Nephron progenitor cell (in vitro differentiated cells): ENCODE measurements at regions not wholly inside any gene's neighbourhood (a gene's known extent, or its start where the extent isn't known, plus 50 kb on each side); places are given as distances from the start of the nearest gene placed in this dataset.

ENCODE experiments used
- DNase-seq: peaks from one replicate; pipeline ENCODE4 v3.0.0; 2021
- H3K27ac Mint-ChIP-seq: 2 replicates; pipeline ENCODE4 v1.8.0; 2021; ENCODE audit warnings: mild to moderate bottlenecking, moderate library complexity, mixed read lengths
- H3K27me3 Mint-ChIP-seq: 2 replicates; pipeline ENCODE4 v1.8.0; 2021; ENCODE audit warnings: mild to moderate bottlenecking, low read depth, mixed read lengths; ENCODE audit not compliant: poor library complexity
- H3K36me3 Mint-ChIP-seq: 2 replicates; pipeline ENCODE4 v1.8.0; 2021; ENCODE audit warnings: low read depth, mixed read lengths
- H3K4me1 Mint-ChIP-seq: 2 replicates; pipeline ENCODE4 v1.8.0; 2021; ENCODE audit warnings: mixed read lengths
- H3K4me3 Mint-ChIP-seq: 2 replicates; pipeline ENCODE4 v1.8.0; 2021; ENCODE audit warnings: mild to moderate bottlenecking, moderate library complexity, mixed read lengths
- H3K9me3 Mint-ChIP-seq: 2 replicates; pipeline ENCODE4 v1.8.0; 2021; ENCODE audit warnings: mild to moderate bottlenecking, moderate library complexity, mixed read lengths
- TF ChIP-seq, protein P1 (sequence below): fragments of 200-600 bp; sonication (generic); IDR thresholded peaks from 2 replicates; pipeline ENCODE4 v1.5.0; 2021; ENCODE audit warnings: antibody characterized with exemption

DNA sequence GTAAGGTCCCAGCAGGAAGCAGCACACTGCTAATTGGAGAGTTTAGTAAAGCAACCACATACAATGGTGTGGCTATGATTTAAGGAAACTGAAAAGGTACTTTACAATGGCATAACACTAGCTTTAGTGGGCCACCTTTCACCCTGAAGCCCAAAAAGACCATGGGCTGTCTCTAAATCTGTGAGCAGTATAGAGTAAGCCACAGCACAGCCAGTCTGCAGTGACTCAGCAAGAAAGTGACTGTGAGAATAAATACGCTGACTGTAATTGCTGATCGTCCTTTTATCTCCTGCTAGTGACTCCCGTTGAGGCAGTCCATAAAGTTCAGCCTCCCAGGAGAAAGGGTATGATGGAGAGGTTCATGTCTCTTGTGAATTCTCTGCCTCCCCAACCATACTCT, 679.8 kb upstream of the KIF2B start:
- H3K4me3 Mint-ChIP-seq, result no peak overlapping the region
- TF ChIP-seq, protein P1, sequence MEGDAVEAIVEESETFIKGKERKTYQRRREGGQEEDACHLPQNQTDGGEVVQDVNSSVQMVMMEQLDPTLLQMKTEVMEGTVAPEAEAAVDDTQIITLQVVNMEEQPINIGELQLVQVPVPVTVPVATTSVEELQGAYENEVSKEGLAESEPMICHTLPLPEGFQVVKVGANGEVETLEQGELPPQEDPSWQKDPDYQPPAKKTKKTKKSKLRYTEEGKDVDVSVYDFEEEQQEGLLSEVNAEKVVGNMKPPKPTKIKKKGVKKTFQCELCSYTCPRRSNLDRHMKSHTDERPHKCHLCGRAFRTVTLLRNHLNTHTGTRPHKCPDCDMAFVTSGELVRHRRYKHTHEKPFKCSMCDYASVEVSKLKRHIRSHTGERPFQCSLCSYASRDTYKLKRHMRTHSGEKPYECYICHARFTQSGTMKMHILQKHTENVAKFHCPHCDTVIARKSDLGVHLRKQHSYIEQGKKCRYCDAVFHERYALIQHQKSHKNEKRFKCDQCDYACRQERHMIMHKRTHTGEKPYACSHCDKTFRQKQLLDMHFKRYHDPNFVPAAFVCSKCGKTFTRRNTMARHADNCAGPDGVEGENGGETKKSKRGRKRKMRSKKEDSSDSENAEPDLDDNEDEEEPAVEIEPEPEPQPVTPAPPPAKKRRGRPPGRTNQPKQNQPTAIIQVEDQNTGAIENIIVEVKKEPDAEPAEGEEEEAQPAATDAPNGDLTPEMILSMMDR, result no peak
- H3K36me3 Mint-ChIP-seq, result no peaks in the 10 kb centered on the region
- no peak overlapping the region for H3K27ac Mint-ChIP-seq
- H3K4me1 Mint-ChIP-seq, result no peaks in the 10 kb centered on the region
- no peaks in the 10 kb centered on the region for H3K9me3 Mint-ChIP-seq
- DNase-seq, result no peak
- peaks cover 4% of the 10 kb centered on the region for H3K27me3 Mint-ChIP-seq

DNA sequence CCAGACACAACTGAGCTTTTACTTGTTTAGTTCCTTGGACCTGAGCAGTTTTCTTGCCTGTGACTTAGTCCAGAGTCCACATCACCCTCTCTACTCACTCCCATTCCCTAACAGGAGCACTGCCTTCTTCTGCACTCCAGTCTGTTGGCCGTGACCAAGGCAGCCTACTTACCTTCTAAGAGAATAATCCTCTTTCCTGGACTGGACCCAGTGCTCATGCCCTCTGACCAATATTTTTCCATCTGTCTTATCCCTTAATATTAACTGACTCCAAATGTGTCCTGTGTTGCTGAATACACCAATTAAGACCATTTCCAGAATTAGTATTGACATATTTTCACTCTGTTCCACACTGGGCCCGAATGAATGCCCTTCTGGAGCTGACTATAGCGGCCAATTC, 681.0 kb upstream of the KIF2B start:
- Mint-ChIP-seq H3K27ac (no peak overlapping the region), H3K27me3 (peaks cover 4% of the 10 kb centered on the region), H3K9me3 (no peaks in the 10 kb centered on the region)

DNA sequence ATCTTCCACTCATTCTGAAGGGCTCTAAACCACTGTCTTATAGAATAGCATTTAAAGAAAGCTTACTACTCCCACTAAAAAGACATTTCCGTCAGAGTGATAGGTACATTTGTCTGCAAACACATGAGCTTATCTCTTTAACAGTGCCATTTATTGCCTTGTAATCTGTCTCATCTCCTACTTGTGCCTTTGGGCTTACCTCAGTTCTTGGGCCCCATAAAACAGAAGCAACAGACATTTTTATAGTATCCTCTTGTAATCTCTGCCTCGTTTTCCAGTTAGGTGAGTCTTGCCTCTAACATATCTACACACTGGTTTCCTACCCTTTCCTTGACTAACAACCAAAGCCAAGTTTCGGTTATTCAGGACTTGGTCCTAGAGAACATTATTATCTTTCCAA, 681.4 kb upstream of the KIF2B start:
- Mint-ChIP-seq H3K9me3 (no peaks in the 10 kb centered on the region), H3K27ac (no peak overlapping the region), H3K27me3 (peaks cover 4% of the 10 kb centered on the region), H3K36me3 (no peaks in the 10 kb centered on the region), H3K4me1 (no peaks in the 10 kb centered on the region), H3K4me3 (no peak overlapping the region)
- TF ChIP-seq, protein P1, result no peak
- no peak for DNase-seq

More for the DNA sequence above, 681.0 kb upstream of the KIF2B start:
- DNase-seq, result no peak
- TF ChIP-seq, protein P1, result no peak
- H3K4me1 Mint-ChIP-seq, result no peaks in the 10 kb centered on the region
- no peak overlapping the region for H3K4me3 Mint-ChIP-seq
- H3K36me3 Mint-ChIP-seq, result no peaks in the 10 kb centered on the region

DNA sequence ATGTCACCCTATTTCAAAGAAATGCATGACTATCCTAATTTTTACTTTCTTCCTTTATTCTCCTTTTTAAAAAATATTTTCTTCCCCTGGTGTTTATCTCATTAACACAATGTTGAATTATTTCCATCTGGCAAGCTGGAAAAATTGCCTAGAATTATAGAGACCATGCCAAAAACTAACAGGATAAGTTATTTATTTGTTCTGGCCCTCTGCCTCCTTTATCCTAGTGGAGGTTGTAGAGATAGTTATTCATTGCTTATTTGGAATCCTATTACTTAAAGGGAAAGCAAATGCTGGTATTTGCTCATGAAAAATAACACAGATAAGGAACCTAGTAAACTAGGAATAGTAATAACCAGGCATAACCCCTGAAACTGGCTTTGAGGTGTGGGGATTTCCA, 684.9 kb upstream of the KIF2B start:
- peaks cover 4% of the 10 kb centered on the region for H3K27me3 Mint-ChIP-seq
- no peaks in the 10 kb centered on the region for H3K9me3 Mint-ChIP-seq
- peaks cover 8% of the 10 kb centered on the region for H3K4me1 Mint-ChIP-seq
- H3K36me3 Mint-ChIP-seq, result no peaks in the 10 kb centered on the region
- H3K4me3 Mint-ChIP-seq, result no peak overlapping the region
- TF ChIP-seq, protein P1, result no peak
- H3K27ac Mint-ChIP-seq, result no peak overlapping the region
- no peak for DNase-seq

DNA sequence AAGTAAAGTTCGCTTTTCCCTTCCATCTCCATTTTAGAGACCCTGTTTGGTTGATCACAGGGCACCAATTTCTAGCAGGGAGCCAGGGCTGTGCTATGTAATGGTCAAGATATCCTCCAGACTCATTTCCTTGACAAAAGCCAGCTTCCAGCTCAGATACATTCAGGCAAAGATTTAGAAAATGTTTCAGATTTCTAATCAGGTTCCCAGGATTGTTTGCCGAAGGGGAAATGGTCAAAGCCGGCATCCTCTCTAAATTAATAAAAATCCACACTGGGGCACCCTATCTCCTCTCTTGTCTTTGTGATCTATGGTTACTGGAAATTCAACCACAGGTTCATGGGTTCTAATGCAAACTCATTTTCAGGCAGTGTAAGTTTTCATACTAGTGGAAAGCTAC, 686.8 kb upstream of the KIF2B start:
- no peaks in the 10 kb centered on the region for H3K9me3 Mint-ChIP-seq
- no peaks in the 10 kb centered on the region for H3K36me3 Mint-ChIP-seq
- TF ChIP-seq, protein P1, result no peak
- peaks cover 4% of the 10 kb centered on the region for H3K27me3 Mint-ChIP-seq
- H3K4me1 Mint-ChIP-seq, result peaks cover 8% of the 10 kb centered on the region
- H3K27ac Mint-ChIP-seq, result no peak overlapping the region
- H3K4me3 Mint-ChIP-seq, result no peak overlapping the region
- DNase-seq, result no peak

DNA sequence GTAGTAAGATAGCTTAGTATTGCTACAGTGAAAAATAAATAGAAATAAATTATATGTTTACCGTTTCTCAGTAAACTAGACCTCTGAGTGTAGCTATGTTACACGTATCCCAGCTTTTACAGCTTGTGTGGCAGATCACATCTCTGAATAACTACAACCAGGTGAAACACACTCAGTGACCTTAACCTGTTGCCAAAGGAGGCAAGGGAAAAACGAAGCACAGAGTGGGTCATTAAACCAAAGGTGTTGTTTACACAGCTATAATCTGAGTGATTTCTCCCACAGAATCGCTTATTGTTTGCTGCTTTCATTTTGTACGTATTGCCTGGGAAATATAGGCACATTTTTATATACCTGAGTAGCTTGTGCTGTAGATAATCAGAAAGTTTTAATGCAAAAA, 688.2 kb upstream of the KIF2B start:
- H3K27ac Mint-ChIP-seq, result no peak overlapping the region
- TF ChIP-seq, protein P1, result no peak
- no peaks in the 10 kb centered on the region for H3K9me3 Mint-ChIP-seq
- peaks cover 4% of the 10 kb centered on the region for H3K27me3 Mint-ChIP-seq
- H3K4me3 Mint-ChIP-seq, result no peak overlapping the region
- no peaks in the 10 kb centered on the region for H3K36me3 Mint-ChIP-seq
- DNase-seq, result no peak
- peaks cover 8% of the 10 kb centered on the region for H3K4me1 Mint-ChIP-seq
